ENCODE measurements at regions not wholly inside any gene's neighbourhood (a gene's known extent, or its start where the extent isn't known, plus 50 kb on each side); places are given as distances from the start of the nearest gene placed in this dataset.

GRCh38 chr10:84078771-84079170 is 60.5 kb upstream of the GHITM start:
- peaks cover 1% of the 10 kb centered on the region for H3K27me3 Mint-ChIP-seq
- intact Hi-C loops (cut with micrococcal nuclease) = no loop called here
- H3K36me3 Mint-ChIP-seq (ENCODE audit: low read depth) = no peaks in the 10 kb centered on the region
- no peak overlapping the region for H3K4me3 Mint-ChIP-seq
- no peak overlapping the region for H3K27ac Mint-ChIP-seq
- H3K9me3 Mint-ChIP-seq = no peaks in the 10 kb centered on the region
- no peaks in the 10 kb centered on the region for H3K4me1 Mint-ChIP-seq (ENCODE audit: low read depth)

DNA sequence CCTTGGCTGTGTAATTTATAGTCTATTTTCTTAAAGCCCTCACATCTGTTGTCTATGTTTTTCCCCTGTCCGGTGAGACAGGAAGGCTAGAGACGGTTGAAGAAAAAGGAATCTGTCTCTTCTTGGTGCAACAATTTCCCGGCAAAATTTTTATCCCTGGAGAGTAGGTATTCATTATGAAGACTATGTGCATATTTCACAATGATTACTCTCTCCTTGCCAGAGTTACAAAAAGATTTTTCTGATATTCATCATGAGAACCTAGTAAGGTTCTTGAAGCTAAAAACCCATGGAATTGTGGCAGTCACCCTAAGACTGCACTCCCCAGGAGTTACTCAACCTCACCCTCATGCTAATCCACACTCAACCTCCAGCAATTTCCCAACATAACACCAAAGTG is 55.0 kb upstream of the GHITM start:
- Mint-ChIP-seq H3K4me1 (ENCODE audit: low read depth) (no peaks in the 10 kb centered on the region), H3K36me3 (ENCODE audit: low read depth) (no peaks in the 10 kb centered on the region), H3K27ac (no peak overlapping the region), H3K27me3 (peaks cover 1% of the 10 kb centered on the region), H3K4me3 (no peak overlapping the region), H3K9me3 (no peaks in the 10 kb centered on the region)
- intact Hi-C loops (cut with micrococcal nuclease) = no loop called here

DNA sequence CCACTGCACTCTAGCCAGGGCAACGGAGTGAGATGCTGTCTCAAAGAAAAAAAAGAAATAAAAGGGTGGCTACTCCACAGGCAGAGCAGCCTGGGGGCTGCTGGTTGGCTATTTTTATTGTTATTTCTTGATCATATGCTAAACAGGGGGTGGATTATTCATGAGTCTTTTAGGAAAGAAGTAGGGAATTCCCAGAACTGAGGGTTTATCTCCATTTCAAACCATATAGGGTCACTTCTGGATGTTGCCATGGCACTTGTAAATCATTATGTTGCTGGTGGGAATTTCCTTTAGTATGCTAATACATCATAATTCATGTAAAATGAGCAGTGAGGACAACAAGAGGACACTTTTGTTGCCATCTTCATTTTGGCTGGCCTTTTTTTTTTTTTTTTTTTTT is 52.1 kb upstream of the GHITM start:
- no peaks in the 10 kb centered on the region for H3K9me3 Mint-ChIP-seq
- no peak overlapping the region for H3K27ac Mint-ChIP-seq
- H3K4me3 Mint-ChIP-seq = no peak overlapping the region
- no peaks in the 10 kb centered on the region for H3K36me3 Mint-ChIP-seq (ENCODE audit: low read depth)
- intact Hi-C loops (cut with micrococcal nuclease) = no loop called here
- H3K27me3 Mint-ChIP-seq = no peaks in the 10 kb centered on the region
- no peaks in the 10 kb centered on the region for H3K4me1 Mint-ChIP-seq (ENCODE audit: low read depth)

DNA sequence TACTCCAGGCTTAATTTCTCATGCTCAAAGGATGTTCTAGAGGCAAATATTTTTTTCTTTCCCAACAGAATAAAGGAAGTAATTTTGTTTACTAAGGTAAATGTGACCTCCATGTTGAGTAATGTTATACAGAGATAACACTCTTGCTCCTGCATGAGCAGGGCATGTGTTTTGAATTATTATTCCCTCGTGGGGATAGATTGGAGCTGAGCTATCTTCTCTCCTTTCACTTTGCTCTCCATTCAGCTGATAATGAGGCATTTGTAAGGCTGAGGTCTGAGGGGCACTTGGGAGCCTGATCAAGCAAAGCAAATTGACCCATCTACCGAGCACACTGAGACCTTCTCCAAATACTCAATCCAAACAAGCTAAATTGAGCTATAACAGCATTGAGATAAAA is 50.7 kb upstream of the GHITM start:
- Mint-ChIP-seq H3K9me3 (no peaks in the 10 kb centered on the region), H3K4me1 (ENCODE audit: low read depth) (no peaks in the 10 kb centered on the region), H3K4me3 (no peak overlapping the region), H3K36me3 (ENCODE audit: low read depth) (no peaks in the 10 kb centered on the region), H3K27ac (no peak overlapping the region), H3K27me3 (peaks cover 3% of the 10 kb centered on the region)
- intact Hi-C loops (cut with micrococcal nuclease) = no loop called here

DNA sequence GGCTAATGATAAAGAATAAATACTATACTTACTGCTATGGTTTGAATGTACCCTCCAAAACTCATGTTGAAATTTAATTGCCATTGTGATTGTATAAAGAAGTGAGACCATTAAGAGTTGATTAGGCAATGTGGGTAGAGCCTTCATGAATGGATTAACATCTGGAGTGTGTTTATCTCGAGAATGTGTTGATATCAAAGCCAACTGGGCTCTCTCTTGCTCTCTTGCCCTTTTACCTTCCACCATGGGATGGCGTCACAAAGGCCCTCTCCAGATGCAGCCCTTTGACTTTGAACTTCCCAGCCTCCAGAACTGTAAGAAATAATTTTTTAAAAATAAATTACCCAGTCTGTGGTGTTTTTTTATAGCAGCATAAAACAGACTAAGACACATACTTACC is 50.1 kb upstream of the GHITM start:
- intact Hi-C loops (cut with micrococcal nuclease) = no loop called here
- H3K9me3 Mint-ChIP-seq = no peaks in the 10 kb centered on the region
- H3K4me1 Mint-ChIP-seq (ENCODE audit: low read depth) = no peaks in the 10 kb centered on the region
- no peaks in the 10 kb centered on the region for H3K36me3 Mint-ChIP-seq (ENCODE audit: low read depth)
- peaks cover 3% of the 10 kb centered on the region for H3K27me3 Mint-ChIP-seq
- no peak overlapping the region for H3K4me3 Mint-ChIP-seq
- no peak overlapping the region for H3K27ac Mint-ChIP-seq
